ENCODE measurements at regions not wholly inside any gene's neighbourhood (a gene's known extent, or its start where the extent isn't known, plus 50 kb on each side); places are given as distances from the start of the nearest gene placed in this dataset.

GRCh38 chr2:217735034-217735433, 267.8 kb downstream of the TNS1 start (continued):
- TF ChIP-seq ETS1 (IDR thresholded peaks at IDR 0.05) = no peak
- no peak for TF ChIP-seq EZH2phosphoT487 (IDR thresholded peaks at IDR 0.05; ENCODE audit: unreplicated experiment)
- TF ChIP-seq JUNB (IDR thresholded peaks at IDR 0.05; ENCODE audit: unreplicated experiment) = no peak

GRCh38 chr2:217733461-217733860, 269.3 kb downstream of the TNS1 start:
- Histone ChIP-seq H3K9me2 (ENCODE audit: insufficient read depth) (peaks cover 13% of the 10 kb centered on the region; the same call in 1 of the 2 replicates), H3F3A (replicated peaks; ENCODE audit: low read depth) (no peaks in the 10 kb centered on the region), H4K20me1 (replicated peaks; ENCODE audit: insufficient read depth) (no peaks in the 10 kb centered on the region), H3K4me2 (no peak overlapping the region), H3K27ac (ENCODE audit: low read depth) (no peak overlapping the region), H3K36me3 (ENCODE audit: insufficient read depth) (no peaks in the 10 kb centered on the region), H2AFZ (no peak overlapping the region), H3K79me2 (replicated peaks; ENCODE audit: insufficient read depth) (no peaks in the 10 kb centered on the region), H3K27me3 (ENCODE audit: insufficient read depth) (no peaks in the 10 kb centered on the region), H3K4me3 (no peak overlapping the region), H3K4me1 (ENCODE audit: insufficient read depth) (no peaks in the 10 kb centered on the region)
- no peaks in the 10 kb centered on the region for H3K36me3 Mint-ChIP-seq (ENCODE audit: low read depth)
- no peaks in the 10 kb centered on the region for H3K9me3 Mint-ChIP-seq
- no peak overlapping the region for H3K27ac Mint-ChIP-seq
- no peak for ATAC-seq
- no peak for DNase-seq (ENCODE audit: low spot score)
- H3K4me3 Mint-ChIP-seq = no peak overlapping the region
- no peaks in the 10 kb centered on the region for H3K4me1 Mint-ChIP-seq
- H3K27me3 Mint-ChIP-seq (ENCODE audit: insufficient read depth, low read depth, poor library complexity) = peaks cover 4% of the 10 kb centered on the region
- TF ChIP-seq STAT1 (IDR thresholded peaks at IDR 0.05; ENCODE audit: unreplicated experiment) (no peak), REST (IDR thresholded peaks at IDR 0.05; ENCODE audit: unreplicated experiment) (no peak), NANOG (IDR thresholded peaks at IDR 0.05; ENCODE audit: borderline replicate concordance) (no peak), CREB1 (CRISPR knock-in tag; IDR thresholded peaks at IDR 0.05; ENCODE audit: low read depth) (no peak), CTCF (conservative IDR thresholded peaks at IDR 0.05; ENCODE audit: low read depth in 2 of 2) (no peak), EZH2phosphoT487 (IDR thresholded peaks at IDR 0.05; ENCODE audit: unreplicated experiment) (no peak), JUNB (IDR thresholded peaks at IDR 0.05; ENCODE audit: unreplicated experiment) (no peak), ZNF462 (CRISPR knock-in tag; IDR thresholded peaks at IDR 0.05) (no peak), ZNF331 (CRISPR knock-in tag; IDR thresholded peaks at IDR 0.05; ENCODE audit: low read depth) (no peak), EZH2 (IDR thresholded peaks at IDR 0.05; ENCODE audit: low read depth, unreplicated experiment) (no peak), ETS1 (IDR thresholded peaks at IDR 0.05) (no peak), POLR2AphosphoS5 (IDR thresholded peaks at IDR 0.05; ENCODE audit: low read depth) (no peak)
